HG03066 (cell line): ENCODE measurements at regions not wholly inside any gene's neighbourhood (a gene's known extent, or its start where the extent isn't known, plus 50 kb on each side); places are given as distances from the start of the nearest gene placed in this dataset.

Experiments used
- ATAC-seq: cut with Tn5 transposase; IDR thresholded peaks from one replicate; pipeline ENCODE4 v1.9.1; 2021; ENCODE audit warnings: low read depth; ENCODE audit not compliant: unreplicated experiment

DNA sequence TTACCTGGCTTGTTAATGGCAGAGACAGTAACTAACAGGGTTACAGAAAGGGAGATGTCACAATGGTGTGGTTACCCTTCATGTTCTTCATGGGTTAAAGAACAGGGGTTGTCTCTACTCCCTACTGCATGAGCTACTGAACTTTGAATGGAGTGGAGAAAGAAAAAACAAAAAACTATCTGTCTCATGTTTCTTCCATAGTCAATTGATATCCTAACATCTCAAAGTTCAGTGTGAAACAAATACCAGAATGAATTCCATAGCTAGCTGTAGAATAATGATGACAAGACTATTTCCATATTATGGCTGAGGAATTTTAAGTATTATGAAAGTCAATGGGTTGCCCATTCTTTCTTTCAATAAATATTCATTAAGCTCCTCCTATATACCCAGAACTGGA, 161.3 kb upstream of the LPP start:
- ATAC-seq, result no peak

DNA sequence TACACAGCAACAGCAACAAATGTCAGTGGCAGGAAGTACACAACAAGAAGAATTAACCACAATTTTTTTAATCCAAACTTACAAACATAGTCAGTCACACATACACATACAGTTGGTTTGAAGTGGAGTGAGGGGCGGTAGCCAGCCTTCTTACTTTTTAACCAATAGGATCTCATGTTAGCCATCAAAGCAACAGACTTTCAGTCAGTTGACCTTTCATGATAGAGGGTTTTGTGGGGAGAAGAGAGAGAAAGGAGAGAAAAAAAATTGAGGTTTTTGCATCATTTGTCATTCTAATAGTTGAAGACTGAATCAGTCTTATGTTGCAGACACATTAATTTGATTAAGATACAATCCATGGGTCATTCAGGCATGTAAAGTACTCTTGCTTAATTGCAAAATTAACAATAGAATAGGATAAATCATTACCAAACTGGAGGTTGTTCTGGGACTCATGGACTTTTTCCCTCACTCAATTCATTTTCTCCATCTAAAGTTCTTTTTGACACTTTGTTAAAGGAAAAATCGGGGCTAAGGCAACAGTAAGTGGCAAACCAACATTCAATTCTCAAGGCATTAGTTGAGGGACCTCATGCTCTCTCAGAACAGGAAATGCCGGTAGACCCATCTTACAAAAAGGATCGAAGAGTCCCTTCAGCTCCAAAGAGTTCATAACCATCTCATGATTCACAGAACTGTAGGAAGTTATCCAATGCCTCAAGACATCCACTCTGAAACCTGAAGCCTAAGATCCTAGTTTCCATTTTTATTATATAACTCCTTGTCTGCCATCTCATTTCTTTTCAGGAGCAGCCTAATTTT, 159.5 kb upstream of the LPP start:
- ATAC-seq, result no peak

DNA sequence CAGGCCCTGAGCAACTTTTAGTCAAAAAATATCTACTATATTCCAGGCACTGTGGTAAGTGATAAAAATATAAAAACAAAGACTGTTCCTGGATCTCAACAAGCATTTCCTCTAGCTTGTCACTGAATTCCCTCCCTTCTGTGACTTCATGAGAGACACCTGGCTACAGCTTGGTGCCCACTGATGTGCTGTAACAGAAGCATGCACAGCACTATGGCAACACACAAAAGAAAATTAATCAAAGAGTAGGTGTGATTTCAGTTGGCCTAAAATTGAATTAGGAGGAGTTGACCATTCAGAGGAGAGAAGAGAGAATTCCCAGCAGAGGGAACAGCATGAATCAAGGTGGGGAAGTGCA, 158.9 kb upstream of the LPP start:
- no peak for ATAC-seq

DNA sequence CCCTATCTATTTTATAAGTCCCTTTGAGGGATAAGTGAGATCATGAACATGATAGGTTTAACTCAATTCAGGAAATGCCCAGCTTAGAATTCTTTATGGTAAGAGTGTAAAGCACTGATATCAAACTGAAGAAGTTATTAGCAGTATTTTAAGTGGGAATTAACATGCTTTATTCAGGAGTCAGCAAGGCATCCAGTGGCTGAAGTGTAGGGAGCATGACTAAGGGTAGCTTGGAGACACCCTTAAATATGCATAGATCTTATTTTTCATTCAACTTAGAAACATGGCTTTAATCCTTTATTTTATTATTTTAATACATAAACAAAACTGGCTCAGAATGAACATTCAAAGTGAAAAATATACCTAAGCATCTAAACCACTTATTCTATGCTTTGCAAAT, 158.3 kb upstream of the LPP start:
- ATAC-seq, result no peak

DNA sequence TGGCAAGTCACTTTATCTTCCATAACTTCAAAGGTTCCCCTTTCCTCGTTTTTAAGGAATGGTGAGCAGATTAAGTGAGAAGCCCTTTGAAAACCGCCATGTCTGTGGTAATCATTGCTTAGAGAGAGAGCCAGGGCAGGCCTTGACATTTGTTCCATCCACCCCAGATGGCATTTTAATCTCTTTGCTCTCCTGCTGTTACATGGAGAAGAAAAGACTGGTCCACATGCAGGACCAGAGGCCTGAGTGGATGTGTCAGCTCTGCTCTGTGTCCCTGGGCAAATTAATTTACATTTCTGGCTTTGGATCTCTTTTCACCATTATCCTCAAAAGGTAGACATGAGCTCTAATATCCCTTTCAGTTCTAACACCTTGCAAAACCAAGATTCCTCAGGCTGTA, 157.3 kb upstream of the LPP start:
- no peak for ATAC-seq

DNA sequence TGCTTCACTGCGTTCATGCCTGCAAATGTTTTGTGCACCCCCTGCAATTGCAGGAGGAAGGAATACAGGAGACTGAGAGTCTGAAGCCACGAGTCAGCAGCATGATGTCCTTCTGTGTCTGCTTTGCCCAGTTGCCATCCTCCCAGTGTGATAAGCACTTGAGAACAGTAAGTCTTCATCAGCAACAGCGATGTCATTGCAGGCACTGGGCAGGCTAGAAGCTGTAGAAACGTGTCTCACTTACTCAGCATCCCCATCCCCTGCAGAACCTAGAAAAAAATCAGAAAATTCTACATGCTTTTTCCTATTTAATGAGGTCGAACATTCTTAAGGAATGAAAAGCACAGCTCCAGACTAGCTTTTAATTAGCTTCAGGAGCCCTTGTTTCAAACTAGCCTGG, 156.5 kb upstream of the LPP start:
- no peak for ATAC-seq

DNA sequence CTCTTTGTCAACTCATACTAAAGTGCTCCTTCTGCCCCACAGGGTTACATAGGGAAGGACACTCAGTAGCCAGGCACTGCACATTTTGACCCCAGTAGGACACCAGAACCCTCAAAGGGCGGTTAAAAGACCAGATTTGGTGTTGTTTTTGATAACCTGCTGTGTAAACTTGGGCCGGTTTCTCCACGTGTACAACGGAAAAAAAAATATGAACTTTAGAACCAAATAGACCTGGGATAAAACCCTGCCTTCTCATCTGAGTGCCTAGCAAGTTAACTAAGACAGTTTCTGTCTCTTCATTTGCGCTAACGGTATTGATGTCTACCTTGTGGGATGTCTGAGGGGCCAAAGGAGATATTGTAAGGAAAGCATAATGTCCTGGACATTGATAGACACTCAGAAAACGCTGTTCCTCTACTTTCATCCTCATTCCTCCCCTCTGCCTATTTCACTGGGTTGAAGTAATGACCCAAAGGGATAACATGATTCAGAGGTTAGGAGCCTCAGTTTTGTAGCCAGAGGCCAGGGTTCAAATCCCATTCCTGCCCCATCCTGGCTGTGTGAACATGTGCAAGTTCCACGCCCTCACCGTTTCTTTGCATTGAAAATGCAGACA, 155.9 kb upstream of the LPP start:
- ATAC-seq, result no peak

DNA sequence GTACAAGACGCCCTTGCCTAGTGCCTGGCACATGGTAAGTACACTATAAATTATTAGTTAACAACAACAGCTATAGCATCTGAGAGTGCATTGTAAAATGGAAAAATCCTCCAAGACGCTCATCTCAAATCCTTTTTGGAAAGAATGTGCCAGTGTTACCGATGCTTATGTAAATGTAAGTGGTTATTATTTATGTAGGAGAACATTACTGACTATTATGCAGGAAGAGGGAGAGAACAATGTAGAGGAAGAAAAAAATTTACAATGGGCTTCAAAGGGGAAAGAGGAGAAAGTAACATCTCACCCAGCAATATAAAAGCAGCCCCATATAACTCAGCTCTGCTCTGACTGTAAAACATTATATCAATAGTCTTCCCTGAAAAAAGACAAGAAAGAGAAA, 155.3 kb upstream of the LPP start:
- no peak for ATAC-seq

DNA sequence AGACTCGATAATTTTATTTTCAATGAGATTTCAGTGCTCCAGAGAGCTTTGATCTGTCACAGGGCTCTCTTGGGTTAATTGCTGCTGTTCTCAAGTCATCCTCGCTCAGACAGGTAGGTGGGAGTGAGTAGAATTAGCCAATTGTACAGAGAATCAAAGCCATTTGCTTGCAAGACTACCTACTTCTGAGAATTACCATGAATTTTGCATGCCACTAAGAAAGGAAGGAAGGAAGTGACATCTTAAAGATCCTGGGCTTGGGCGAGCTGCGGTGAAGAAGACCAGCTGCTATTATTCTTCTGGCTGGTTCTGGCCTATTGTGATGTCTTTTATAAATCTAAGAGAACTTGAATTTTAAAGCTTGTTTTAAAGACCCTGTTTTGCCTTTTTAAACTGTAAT, 154.1 kb upstream of the LPP start:
- no peak for ATAC-seq

DNA sequence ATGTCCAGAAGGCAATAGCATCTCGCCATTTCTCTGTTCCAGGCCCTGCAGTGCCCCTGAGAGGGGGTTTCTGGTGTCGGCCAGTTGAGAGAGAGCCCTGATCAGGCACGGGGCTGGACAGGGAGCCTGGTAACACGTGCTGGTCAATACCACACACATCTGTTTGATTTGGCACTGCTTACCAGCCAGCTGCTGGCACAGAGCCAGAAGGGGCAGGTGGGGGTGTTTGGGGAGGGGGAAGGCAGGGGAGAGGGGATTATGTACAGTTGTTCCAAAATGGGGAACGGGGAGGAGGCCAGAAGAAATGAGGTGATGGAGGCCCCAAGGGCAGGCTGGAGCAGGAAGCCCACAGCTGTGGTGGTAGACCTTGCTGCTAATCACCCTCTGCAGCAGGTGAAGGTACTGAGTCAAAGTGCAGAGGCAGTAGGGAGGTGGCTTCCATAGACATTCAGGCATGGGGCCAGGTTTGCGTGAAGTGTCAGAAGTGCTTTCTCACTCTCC, 153.5 kb upstream of the LPP start:
- ATAC-seq, result no peak

DNA sequence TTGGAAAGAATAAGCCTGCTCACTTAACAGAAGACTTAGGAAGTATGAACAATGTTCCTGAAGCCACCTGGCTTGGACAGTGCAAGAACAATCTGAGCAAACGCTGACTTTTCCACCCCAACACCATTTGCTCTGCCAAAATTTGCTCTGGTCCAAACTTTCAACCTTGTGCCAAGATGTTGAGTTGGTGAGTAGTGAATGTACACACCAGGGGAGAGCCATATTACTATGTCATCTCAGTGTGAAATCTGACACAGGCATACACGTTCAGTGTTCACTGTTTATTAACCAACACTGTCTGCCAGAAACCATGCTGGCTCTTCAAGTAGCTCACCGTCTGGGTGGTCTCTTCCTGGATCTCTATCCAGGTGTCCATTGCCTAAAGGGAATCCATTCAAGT, 152.9 kb upstream of the LPP start:
- no peak for ATAC-seq

DNA sequence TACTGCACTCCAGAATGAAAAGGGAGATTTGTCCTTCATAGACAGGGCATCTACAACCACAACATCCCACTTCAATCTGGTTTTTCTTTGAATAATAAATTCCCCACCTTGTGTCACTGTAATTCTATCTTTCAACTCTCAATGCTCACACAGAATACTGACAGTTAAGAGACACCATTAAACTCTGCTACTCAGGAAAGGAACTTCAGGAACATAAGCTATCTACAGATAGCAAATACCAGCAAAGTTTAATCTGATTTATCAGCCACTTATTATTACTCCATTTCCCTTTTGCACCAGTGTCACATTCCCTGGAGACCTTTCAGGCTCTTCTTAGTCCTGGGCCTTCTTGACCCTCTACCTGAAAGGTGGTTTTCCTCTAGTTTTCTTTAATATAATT, 152.0 kb upstream of the LPP start:
- ATAC-seq, result no peak

DNA sequence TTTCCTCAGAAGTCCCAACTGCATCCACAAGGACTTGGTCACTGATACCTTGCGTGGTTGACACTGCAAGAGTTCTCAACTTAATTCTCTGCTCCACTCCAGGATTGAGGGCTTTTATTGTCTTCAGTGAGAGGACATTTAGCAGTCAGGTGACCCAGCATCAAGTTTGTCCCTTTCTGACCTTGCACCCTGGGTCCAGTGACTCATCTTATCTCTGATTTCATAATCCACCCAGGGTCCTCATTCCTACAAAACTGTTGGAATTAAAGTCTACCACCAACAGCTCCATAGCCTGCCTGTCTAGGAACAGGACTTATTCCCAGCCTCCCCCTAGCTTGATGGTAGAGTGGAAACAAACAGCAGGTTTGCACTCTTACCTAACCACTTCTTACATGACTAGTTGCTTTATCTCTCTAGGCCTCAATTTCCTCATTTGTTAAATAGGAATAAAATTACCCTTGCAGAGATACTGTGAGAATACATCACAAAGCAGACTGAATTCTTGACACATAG, 151.3 kb upstream of the LPP start:
- ATAC-seq, result no peak

DNA sequence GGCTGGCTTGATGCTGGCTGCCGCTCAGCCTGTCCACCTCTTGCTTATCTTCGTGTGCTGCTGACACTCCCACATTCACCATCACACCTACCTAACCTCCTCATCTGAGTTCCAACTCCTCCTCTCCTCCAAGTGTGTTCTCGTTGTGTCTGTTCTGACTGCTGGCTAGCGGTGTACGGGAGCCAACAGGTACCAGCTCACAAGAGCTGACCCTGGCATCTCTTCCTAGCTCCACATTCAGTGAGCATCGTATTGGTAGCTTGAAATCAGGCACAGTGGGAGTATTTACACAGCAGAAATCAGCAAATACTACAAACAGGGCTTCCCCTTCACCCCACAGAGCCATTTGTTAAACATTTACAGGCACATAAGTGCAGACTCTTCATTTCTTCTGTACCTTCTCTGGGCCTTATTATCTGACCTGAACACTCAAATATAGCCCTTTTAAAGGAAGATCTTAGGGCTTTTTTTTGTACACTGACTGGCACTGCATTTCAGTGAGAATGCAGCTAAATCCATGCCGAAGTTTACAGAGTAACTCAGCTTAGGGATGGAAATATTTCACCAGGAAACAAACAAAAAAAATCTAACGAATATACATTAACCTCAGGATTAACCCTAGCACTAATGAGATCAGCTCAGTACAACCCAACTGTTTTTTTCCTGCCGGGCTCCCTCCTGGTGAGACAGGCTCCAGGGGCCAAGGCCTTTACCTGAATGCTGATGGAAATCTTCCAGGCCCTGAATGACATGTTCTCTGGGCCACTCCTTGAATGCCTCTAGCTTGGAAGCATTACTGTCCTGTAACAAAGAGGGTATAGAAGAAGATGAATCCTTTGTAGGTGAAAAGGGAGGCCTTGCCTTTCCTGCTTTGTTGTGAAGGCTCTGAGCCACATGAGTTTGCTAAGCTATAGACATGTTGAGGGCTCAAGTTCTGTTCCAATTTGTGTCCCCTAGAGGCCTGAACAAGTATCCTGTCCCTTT, 150.5 kb upstream of the LPP start:
- no peak for ATAC-seq

DNA sequence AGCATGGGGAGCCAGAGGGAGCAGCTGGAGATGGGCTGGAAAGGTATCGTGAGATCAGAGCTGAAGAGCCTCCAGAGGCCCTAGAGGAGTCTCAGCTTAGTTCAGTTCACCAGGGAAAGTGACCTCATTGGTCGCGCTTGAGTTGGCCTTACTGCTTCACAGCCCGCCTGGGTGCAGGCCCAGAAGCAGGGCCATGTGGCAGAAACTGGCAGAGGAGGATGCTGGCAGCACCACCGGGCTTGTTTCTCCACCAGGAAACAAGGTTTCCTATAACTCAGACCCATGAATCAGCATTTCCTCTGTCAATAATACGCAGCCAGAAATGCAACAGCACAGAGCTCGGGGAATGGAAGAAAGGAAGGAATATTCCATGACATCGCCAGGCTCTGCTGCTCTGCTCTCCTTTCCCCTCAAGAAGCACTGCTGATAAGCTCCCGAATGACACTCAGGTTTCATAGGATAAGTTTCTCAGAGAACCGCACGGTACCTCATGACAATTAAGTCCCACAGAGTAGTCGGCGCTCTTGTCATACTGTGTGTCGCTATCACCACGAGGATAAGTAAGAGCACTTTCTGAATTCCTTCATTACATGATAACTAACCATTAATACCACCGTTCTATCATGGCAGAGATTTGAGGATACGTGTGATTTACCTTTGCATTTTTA, 147.1 kb upstream of the LPP start:
- no peak for ATAC-seq

DNA sequence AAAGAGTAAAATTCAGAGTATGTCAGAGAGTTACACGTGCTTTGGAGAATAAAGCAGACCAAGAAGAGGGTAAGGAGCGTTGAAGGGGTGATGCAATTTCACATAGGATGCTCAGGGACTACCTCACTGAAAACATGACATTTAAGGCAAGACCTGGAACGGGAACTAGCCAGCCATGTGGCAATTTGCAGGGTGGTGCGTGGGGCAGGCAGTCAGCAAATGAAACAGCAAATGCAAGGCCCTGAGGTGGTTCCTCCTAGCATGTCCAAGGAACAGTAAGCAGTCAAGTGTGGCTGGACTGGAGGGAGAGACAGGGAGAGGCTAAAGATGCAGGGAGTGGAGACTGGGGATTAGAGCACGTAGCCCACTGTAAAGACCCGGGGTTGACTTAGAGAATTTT, 146.1 kb upstream of the LPP start:
- no peak for ATAC-seq

DNA sequence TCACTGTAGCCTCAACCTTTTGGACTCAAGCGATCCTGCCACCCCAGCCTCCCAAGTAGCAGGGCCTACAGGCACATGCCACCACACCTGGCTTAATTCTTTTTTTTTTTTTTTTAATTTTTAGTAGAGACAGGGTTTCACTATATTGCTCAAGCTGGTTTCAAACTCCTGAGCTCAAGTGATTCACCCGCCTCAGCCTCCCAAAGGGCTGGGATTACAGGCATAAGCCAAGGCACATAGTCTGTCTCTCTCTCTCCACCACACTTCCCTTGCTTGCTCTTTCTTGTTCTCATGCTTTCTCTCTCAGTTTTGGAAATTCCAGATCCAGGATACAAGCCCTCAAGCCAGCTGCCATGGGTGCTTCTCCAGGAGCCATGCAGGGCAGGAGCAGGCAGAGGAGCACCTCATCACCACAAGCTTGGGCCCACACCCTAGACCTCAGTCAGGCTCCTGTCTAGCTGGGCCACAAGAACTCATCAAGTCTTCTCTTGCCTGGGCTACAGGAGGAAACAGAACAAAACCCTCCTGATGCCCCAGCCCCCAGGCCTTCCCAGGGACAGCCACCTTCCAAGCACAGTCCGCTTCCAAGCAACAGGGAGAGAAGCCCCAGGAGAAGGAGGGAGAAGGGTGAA, 145.3 kb upstream of the LPP start:
- no peak for ATAC-seq

DNA sequence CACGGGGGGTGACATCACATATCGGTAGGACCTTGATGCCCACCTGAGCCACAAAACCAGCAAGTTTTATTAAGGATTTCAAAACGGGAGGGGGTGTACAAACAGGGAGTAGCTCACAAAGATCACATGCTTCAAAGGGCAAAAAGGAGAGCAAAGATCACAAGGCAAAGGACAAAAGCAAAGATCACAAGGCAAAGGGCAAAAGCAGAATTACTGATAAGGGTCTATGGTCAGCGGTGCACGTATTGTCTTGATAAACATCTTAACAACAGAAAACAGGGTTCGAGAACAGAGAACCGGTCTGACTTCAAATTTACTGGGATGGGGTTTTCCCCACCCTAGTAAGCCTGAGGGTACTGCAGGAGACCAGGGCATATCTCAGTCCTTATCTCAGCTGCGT, 143.5 kb upstream of the LPP start:
- no peak for ATAC-seq

DNA sequence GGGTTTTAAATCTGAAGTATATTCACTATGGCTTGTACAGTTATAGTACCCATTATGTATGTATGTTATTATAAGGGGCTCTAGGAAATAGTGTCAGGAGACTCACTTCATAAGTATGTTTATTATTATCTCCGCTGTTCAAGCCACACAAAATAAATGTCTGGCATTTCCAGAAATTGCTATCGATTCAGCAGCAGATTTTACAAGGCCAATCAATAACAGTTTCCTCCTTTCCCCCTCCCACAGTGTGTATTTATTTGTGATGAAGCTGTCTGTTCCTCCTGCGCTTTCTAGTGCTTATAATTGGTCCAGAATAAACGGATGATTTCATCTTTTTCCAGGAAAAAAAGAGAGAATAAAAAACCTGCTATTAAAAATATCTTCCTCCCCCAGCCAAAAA, 134.2 kb upstream of the LPP start:
- ATAC-seq, result no peak

DNA sequence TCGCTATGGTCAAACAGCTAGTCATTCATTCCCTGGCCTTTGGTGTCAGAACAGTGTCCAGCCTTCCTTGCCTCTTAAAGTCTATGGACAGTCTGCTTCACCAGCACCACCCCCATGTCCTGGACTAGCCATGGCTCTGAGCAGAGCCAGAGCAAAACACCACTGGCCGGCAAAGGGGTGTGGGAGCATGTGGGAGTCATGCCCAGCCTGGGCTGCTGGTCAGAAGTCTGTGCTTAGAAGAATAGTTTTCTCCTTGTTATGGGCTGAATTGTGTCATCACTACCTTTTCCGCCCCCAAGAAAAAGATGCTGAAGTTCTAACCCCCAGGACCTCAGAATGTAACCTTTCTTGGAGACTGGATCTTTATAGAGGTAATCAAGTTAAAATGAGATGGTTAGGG, 132.9 kb upstream of the LPP start:
- ATAC-seq, result no peak
